Tibial nerve (tissue), 3 donors: ENCODE measurements at regions not wholly inside any gene's neighbourhood (a gene's known extent, or its start where the extent isn't known, plus 50 kb on each side); places are given as distances from the start of the nearest gene placed in this dataset.

ENCODE experiments used
- POLR2A ChIP-seq, 2 donors: fragments of 450-650 bp; IDR thresholded peaks; one replicate each; pipeline ENCODE4 v1.6.1; 2017; ENCODE audit warnings: antibody characterized with exemption in 2 of 2, mild to moderate bottlenecking in 2 of 2, moderate library complexity in 2 of 2
- TF ChIP-seq, protein P1 (sequence below), 5 experiments: fragments of 200-600 bp in 3 of 5; fragments of 450-650 bp in 2 of 5; sonication (generic) in 3 of 5; IDR thresholded peaks; one replicate each; pipeline ENCODE4 v1.5.1; 2016 to 2019; ENCODE audit warnings: antibody characterized with exemption in 5 of 5, mild to moderate bottlenecking in 3 of 5, moderate library complexity in 2 of 5

DNA sequence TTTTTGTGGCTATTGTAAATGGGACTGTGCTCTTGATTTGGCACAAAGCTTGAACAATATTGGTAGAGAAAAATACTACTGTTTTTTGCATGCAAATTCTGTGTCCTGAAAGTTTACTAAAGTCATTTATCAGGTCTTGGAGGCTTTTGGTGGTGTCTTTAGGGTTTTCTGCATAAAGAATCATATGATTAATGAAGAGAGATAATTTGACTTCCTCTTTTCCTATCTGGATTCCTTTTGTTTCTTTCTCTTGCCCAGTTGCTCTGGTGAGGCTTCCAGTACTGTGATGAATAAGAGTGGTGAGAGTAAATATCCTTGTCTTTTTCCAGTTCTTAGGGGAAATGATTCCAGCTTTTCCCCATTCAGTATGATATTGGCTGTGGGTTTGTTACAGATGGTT is 1166.7 kb downstream of the NCAM2 start:
- TF ChIP-seq, protein P1, sequence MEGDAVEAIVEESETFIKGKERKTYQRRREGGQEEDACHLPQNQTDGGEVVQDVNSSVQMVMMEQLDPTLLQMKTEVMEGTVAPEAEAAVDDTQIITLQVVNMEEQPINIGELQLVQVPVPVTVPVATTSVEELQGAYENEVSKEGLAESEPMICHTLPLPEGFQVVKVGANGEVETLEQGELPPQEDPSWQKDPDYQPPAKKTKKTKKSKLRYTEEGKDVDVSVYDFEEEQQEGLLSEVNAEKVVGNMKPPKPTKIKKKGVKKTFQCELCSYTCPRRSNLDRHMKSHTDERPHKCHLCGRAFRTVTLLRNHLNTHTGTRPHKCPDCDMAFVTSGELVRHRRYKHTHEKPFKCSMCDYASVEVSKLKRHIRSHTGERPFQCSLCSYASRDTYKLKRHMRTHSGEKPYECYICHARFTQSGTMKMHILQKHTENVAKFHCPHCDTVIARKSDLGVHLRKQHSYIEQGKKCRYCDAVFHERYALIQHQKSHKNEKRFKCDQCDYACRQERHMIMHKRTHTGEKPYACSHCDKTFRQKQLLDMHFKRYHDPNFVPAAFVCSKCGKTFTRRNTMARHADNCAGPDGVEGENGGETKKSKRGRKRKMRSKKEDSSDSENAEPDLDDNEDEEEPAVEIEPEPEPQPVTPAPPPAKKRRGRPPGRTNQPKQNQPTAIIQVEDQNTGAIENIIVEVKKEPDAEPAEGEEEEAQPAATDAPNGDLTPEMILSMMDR (IDR thresholded peaks at IDR 0.05) = no peak
- no peak for TF ChIP-seq POLR2A (IDR thresholded peaks at IDR 0.05)
